Testis (tissue), 2 donors: ENCODE measurements at regions not wholly inside any gene's neighbourhood (a gene's known extent, or its start where the extent isn't known, plus 50 kb on each side); places are given as distances from the start of the nearest gene placed in this dataset.

Source experiments
- DNase-seq: peaks from one replicate; pipeline ENCODE4 v3.0.0-alpha.2; 2019
- H3K27ac ChIP-seq, 2 donors: fragments of 200-600 bp; sonication (generic); one replicate each; pipeline ENCODE4 v1.5.1; 2019
- H3K27me3 ChIP-seq: fragments of 200-600 bp; sonication (generic); one replicate; pipeline ENCODE4 v1.5.1; 2019
- H3K36me3 ChIP-seq: fragments of 200-600 bp; sonication (generic); one replicate; pipeline ENCODE4 v1.5.1; 2017; ENCODE audit warnings: low read depth; ENCODE audit errors: missing control alignments
- H3K4me1 ChIP-seq: fragments of 200-600 bp; sonication (generic); one replicate; pipeline ENCODE4 v1.5.1; 2019
- H3K4me3 ChIP-seq, 2 donors: fragments of 200-600 bp; sonication (generic); one replicate each; pipeline ENCODE4 v1.5.1; 2017 to 2019
- H3K9me3 ChIP-seq: fragments of 200-600 bp; sonication (generic); one replicate; pipeline ENCODE4 v1.5.1; 2017
- CTCF ChIP-seq, 3 experiments: fragments of 450-650 bp in 2 of 3; fragments of 200-600 bp in 1 of 3; sonication (generic) in 1 of 3; IDR thresholded peaks; one replicate each; pipeline ENCODE4 v1.5.1; 2016 to 2019; ENCODE audit warnings: antibody characterized with exemption in 3 of 3, mild to moderate bottlenecking in 2 of 3, moderate library complexity in 1 of 3
- POLR2A ChIP-seq: fragments of 450-650 bp; IDR thresholded peaks from one replicate; pipeline ENCODE4 v1.6.1; 2017; ENCODE audit warnings: antibody characterized with exemption, mild to moderate bottlenecking, moderate library complexity
- WGBS, 2 donors: methylation state at CpG; one replicate each; pipeline ENCODE4 v1.1.5; 2018; 5-methylcytosine and 5-hydroxymethylcytosine counted together
- intact Hi-C: fragments of 100-400 bp; cut with DNase I; formaldehyde crosslinking; loops from one replicate; pipeline ENCODE4 v1.15.1; 2023; ENCODE audit warnings: low total_unique reads

DNA sequence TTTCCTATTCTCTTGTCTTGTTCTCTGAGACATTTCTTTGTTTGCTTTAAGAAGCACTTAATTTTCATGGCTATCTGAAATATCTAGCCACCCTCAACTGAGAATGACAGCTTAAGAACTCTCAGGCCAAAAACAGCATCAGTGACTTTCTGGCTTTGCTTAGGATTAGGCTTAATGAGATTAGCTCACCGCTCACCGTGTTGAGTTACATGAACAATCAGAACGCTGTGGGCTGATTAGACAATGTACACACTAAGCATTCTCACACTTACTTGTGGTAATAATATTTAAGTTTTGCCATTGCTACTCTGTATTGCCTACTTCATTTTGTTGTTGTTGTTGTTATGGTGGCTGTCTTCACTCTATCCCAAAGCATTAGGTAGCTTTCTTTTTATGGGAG lies 1283.6 kb downstream of the UQCRFS1 start:
- H3K4me3 ChIP-seq = no peak overlapping the region
- H3K9me3 ChIP-seq = no peaks in the 10 kb centered on the region
- H3K4me1 ChIP-seq = no peaks in the 10 kb centered on the region
- intact Hi-C loops = no loop called here
- no peak for TF ChIP-seq CTCF (IDR thresholded peaks at IDR 0.05)
- TF ChIP-seq POLR2A = no peak
- no peaks in the 10 kb centered on the region for H3K27me3 ChIP-seq
- 82 to 91% methylated on average over 3 of the region's 3 CpGs for WGBS, 2 donors
- H3K36me3 ChIP-seq = no peaks in the 10 kb centered on the region
- DNase-seq = no peak
- no peak overlapping the region for H3K27ac ChIP-seq

- no peak for DNase-seq
- H3K27ac ChIP-seq = no peak overlapping the region
- no peaks in the 10 kb centered on the region for H3K4me1 ChIP-seq
- no peak overlapping the region for H3K4me3 ChIP-seq
- no peak for TF ChIP-seq CTCF (IDR thresholded peaks at IDR 0.05)
- no peak for TF ChIP-seq POLR2A
- 73 to 89% methylated on average over 2 of the region's 2 CpGs for WGBS, 2 donors
- no peaks in the 10 kb centered on the region for H3K27me3 ChIP-seq
- intact Hi-C loops = no loop called here
- H3K36me3 ChIP-seq = no peaks in the 10 kb centered on the region
- no peaks in the 10 kb centered on the region for H3K9me3 ChIP-seq
Measured at GRCh38 chr19:27925202-27925601, 1287.7 kb downstream of the UQCRFS1 start.

DNA sequence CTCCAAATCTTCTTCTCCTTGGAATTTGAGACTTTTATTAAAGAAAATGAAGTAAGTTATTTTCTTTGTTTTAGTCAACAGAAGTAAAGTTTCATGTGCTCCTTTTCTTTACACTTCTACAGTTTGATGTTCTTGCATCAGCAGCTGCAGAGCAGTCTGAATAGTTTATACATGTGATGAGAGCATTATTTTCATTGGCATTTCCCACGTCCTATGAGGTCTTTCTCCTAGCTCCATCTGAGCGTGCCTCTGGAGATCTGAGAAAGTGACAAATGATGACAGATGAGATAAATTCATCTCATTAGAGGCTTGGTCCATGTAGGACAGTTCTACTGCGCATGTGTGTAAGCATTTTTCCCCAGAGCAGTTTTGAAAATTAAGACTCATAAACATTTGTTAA lies 1290.0 kb downstream of the UQCRFS1 start:
- TF ChIP-seq CTCF (IDR thresholded peaks at IDR 0.05) (no peak), POLR2A (no peak)
- H3K27ac ChIP-seq = no peak overlapping the region
- WGBS, 2 donors = 60 to 70% methylated on average over 3 of the region's 3 CpGs
- no peaks in the 10 kb centered on the region for H3K27me3 ChIP-seq
- no peaks in the 10 kb centered on the region for H3K36me3 ChIP-seq
- intact Hi-C loops = no loop called here
- DNase-seq = no peak
- H3K9me3 ChIP-seq = no peaks in the 10 kb centered on the region
- H3K4me1 ChIP-seq = no peaks in the 10 kb centered on the region
- no peak overlapping the region for H3K4me3 ChIP-seq

- intact Hi-C loops = no loop called here
- TF ChIP-seq CTCF (IDR thresholded peaks at IDR 0.05) (no peak), POLR2A (no peak)
- Histone ChIP-seq H3K27ac (no peak overlapping the region), H3K4me3 (no peak overlapping the region), H3K4me1 (no peaks in the 10 kb centered on the region), H3K9me3 (no peaks in the 10 kb centered on the region), H3K36me3 (no peaks in the 10 kb centered on the region), H3K27me3 (no peaks in the 10 kb centered on the region)
- 64 to 69% methylated on average over 3 of the region's 3 CpGs for WGBS, 2 donors
- DNase-seq = no peak
Measured at GRCh38 chr19:27920774-27921173, 1292.2 kb downstream of the UQCRFS1 start.

DNA sequence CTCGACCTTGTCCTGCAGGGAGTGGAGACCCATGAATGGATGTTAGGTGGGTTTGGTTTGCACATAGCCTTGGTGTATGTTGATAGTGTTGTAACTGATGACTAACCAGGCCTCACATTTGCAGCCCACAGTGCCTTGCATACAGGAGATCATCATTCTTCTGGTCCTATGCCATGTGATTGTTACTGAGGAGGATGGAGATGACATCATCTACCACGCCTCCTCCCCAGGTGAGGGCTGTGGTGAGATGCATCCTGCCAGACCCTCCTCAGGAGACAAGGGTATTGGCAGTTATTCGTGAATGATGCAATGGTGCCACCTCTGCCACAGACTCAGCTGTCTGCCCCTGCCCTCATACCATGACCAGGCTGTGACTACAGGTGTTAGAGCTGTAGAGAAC lies 1294.1 kb downstream of the UQCRFS1 start:
- Histone ChIP-seq H3K4me3 (no peak overlapping the region), H3K36me3 (no peaks in the 10 kb centered on the region), H3K4me1 (no peaks in the 10 kb centered on the region), H3K27me3 (no peaks in the 10 kb centered on the region), H3K9me3 (no peaks in the 10 kb centered on the region), H3K27ac (no peak overlapping the region)
- intact Hi-C loops = no loop called here
- no peak for DNase-seq
- TF ChIP-seq CTCF (IDR thresholded peaks at IDR 0.05) (no peak), POLR2A (no peak)
- 83 to 85% methylated on average over 2 to 3 of the region's 3 CpGs for WGBS, 2 donors
